GM18867 (cell line): ENCODE measurements at regions not wholly inside any gene's neighbourhood (a gene's known extent, or its start where the extent isn't known, plus 50 kb on each side); places are given as distances from the start of the nearest gene placed in this dataset.

Experiments used
- ATAC-seq: cut with Tn5 transposase; IDR thresholded peaks from one replicate; pipeline ENCODE4 v1.9.1; 2021; ENCODE audit warnings: mild to moderate bottlenecking, moderate library complexity; ENCODE audit not compliant: unreplicated experiment

DNA sequence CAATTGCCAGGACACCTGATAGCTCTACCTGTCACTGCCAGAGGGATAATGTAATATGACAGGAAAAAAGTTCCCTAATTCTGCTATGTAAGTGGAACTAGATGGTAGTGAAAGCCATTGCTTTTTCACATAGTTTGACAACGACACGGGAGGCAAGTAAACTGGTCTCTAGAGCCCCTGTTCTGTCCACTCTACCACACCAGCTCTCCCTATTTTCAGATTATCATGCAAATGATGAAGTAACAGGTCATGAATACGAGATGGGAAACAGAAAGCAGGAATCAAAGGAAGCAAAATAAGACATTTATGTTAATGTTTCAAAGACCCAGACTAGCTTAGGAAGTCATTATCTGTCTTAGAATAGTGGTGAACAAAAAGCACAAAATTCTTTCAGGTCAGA is 56.2 kb downstream of the TAF11L14 start:
- ATAC-seq = no peak

- ATAC-seq = no peak
These were observed 57.5 kb downstream of the TAF11L14 start for GRCh38 chr5:17691762-17692161.

DNA sequence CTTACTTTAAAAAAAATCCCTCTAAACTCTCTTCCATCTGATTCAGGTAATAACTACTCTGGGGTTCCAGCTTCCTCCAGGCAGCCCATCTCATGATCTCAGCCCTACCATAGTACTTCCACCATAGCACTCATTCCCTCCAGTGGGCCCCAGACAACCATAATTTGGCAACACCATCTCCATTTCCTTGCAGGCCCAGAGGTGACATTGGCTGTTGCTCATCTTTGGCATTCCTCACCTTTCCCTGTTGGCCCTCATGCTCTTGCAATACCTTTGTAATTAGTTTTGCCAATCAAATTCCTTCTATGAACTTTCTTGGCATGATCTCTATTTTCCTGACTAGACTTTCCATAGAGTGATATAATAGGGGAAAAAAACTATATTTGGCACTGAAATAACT is 60.1 kb downstream of the TAF11L14 start:
- no peak for ATAC-seq

DNA sequence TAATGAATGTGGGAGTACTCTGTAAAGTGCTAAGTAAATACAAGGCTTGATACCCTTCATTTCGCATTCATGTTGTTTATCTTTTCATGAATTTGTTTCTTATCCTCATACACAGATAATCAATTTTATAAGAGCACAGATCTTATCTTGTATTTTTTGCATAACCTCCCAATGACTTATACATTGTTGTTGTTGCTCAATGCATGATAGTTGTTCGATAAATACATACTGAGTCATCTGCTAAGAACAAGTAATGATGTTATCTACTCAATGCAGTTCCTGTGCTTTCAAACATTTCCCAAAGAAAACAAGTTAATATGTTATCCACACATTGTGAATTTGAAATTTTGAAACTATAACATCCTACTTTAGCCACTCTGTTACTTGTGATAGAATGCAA is 60.7 kb downstream of the TAF11L14 start:
- ATAC-seq = no peak

DNA sequence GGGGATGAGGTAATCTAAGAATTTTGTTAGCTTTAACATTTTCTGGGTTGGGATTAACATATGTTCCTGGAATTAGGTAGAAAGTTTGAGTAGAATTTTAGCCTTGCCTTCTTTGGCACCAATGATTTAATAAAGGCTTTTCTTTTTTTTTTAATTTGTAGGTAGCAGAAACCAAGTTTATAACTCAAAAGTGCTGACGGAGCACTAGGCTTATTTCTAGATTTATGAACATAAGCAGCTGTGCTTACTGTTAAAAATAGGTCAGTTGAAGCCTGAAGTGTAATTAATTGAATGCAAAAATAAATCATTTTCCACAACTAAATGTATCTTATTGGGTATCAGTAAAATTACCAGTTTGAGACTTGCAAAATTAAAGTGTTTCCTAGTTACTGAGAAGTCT is 62.4 kb downstream of the TAF11L14 start:
- no peak for ATAC-seq

DNA sequence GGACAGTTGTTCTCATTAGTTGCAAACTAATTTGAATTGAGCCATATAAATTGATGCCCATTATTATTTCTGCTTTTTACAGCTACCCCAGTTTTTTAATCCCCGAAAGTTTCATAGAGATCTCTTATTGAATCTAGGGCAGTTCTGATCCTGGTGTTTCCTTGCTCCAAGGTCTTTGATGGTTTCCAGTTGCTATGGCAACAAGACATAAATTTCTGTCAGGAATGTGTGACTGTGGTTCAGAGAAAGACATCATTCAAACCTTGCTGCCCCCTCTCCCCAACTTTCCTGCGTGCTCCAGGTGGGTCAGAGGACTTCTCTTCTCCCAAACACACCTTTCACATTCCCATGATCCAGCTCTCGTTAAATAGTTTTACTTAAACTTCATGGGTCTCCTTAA is 63.4 kb downstream of the TAF11L14 start:
- no peak for ATAC-seq

- ATAC-seq = no peak
These were observed 74.9 kb downstream of the TAF11L14 start for GRCh38 chr5:17709011-17709710.

- no peak for ATAC-seq
These were observed 79.0 kb downstream of the TAF11L14 start for GRCh38 chr5:17713301-17713700.

DNA sequence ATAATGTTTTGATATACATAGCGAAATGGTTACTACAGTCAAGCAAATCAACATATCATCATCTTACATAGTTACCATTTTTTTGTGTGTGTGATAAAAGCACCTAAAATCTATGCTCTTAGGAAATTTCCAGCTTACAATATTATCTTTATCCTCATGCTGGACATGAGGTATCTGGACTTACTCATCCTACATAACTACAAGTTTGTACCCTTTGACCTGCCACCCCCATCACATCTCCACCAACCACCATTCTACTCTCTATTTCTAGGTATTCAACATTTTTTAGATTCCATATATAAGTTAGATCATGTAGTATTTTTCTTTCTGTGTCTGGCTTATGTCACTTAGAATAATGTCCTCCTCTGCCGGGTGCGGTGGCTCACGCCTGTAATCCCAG is 79.9 kb downstream of the TAF11L14 start:
- ATAC-seq = no peak

GRCh38 chr5:17719592-17719991 is 85.3 kb downstream of the TAF11L14 start:
- no peak for ATAC-seq

GRCh38 chr5:17720071-17720470 is 85.8 kb downstream of the TAF11L14 start:
- no peak for ATAC-seq

- no peak for ATAC-seq
These were observed 89.6 kb downstream of the TAF11L14 start for GRCh38 chr5:17723876-17724275.

GRCh38 chr5:17727098-17727497 is 92.8 kb downstream of the TAF11L14 start:
- ATAC-seq = no peak

- no peak for ATAC-seq
These were observed 96.2 kb downstream of the TAF11L14 start for GRCh38 chr5:17730421-17730820.

DNA sequence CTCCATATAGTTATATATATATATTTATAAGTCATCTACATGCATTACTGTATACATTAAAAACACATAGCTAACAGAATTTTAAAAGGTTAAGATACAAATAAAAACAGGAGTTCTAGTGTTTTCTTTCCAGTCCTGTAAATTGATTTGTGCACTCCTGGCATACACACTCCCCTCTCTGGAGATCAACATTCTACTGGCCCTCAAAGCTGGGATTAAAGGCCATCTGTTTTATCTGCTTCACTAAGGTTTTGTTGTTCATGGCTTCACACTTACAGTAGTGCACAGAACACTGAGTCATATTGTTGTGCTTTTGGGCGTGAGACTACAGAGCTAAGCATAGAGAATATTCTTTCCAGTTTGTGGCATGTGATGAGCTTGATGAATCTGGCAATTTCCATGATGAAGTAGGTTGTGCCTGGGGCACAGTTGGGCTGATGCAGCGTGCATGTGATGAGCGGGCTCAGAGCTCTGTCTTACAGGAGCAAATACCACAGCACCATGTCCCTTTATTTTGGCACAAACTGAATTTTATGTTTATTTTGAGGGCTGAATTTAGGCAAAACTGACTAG is 98.2 kb downstream of the TAF11L14 start:
- ATAC-seq = no peak

- no peak for ATAC-seq
These were observed 99.8 kb downstream of the TAF11L14 start for GRCh38 chr5:17734011-17734410.

DNA sequence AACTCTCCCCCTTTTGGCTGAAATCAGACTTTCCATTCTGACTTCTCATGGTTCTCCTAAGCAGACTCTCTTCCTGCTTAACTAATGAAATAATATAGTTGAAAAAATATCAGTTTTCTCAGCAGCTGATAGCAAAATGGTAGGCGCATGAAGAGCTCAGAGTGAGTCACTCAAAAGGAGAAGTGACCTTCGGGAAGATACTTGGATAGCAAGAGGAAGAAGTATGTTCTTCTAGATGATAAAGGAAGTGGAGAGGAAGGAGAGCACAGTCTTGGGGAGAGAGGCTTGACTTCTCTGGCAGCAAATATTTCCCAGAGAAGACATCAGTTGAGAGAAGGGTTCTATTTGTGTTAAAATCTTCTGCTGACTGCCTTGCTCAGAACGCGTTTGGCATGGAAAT is 101.5 kb downstream of the TAF11L14 start:
- ATAC-seq = no peak

- ATAC-seq = no peak
These were observed 102.8 kb downstream of the TAF11L14 start for GRCh38 chr5:17737092-17737491.

- no peak for ATAC-seq
These were observed 104.2 kb downstream of the TAF11L14 start for GRCh38 chr5:17738446-17738845.

- ATAC-seq = no peak
These were observed 109.5 kb downstream of the TAF11L14 start for GRCh38 chr5:17743580-17744435.

- no peak for ATAC-seq
These were observed 113.9 kb downstream of the TAF11L14 start for GRCh38 chr5:17748201-17748600.

DNA sequence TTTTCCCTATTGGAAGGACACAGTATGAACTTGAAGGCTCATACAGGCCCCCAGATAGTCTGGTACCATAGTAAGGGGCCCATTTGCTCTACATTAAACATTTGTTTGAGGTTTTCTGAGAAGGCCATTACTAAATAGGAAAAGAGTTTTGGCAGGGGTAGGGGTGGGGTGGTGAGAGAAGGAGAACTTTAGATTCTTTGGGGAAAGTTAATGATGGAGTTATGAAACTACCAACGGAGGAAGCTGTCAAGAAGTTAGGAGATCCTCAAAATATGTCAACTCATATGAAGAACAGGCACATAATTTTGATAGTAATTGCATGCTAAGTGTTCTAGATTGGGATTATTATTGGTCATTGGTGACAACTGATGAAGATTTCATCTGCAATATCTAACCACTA is 114.7 kb downstream of the TAF11L14 start:
- no peak for ATAC-seq
